NAMALWA (cell line): ENCODE measurements at regions not wholly inside any gene's neighbourhood (a gene's known extent, or its start where the extent isn't known, plus 50 kb on each side); places are given as distances from the start of the nearest gene placed in this dataset.

Experiments
- DNase-seq: peaks from one replicate; pipeline ENCODE4 v3.0.0-alpha.2; 2015; ENCODE audit warnings: low spot score

GRCh38 chr15:35771746-35772442 lies 225.9 kb upstream of the DPH6 start:
- DNase-seq: no peak

- DNase-seq: no peak
Observed at GRCh38 chr15:35774653-35775052, 228.7 kb upstream of the DPH6 start.

DNA sequence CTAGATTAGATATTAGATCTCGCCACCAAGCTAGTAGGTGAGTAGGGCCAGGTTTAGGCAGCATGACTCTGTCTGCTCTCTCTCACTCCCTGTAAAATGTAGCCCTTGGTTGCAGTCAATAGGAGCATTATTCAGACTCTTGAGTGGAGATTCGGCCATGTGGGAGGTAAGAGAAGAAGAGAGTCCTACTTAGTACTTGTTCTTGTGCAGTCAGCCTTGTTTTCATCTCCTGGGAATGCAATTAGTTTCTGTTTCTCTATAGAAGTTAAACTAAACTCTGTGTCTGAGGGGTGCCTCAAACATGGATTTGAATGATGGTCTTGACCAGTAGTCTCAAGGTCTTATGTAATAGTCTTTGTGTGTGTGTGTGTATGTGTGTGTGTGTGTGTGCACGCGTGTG lies 229.5 kb upstream of the DPH6 start:
- no peak for DNase-seq

GRCh38 chr15:35777061-35777460 lies 231.1 kb upstream of the DPH6 start:
- no peak for DNase-seq

GRCh38 chr15:35783203-35783602 lies 237.2 kb upstream of the DPH6 start:
- no peak for DNase-seq

DNA sequence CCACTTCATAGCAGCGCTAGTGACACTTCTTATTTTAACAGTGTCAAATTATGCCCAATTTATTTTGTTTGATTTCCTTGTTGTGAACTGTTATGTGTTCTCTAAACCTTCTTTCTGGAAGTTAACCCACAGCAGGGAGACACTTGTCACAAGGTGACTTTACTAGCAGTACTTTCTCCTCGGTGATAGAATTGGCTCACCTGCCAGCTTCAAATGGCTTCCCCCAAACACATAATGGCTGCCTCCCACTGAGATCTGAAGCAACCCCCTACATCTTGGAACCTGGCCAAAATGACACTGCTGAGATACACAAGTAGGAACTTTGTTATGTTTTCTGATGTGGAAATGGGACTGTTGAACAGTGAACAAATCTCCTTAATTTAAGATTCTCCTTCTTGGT lies 238.8 kb upstream of the DPH6 start:
- DNase-seq: peak; percentile 2

DNA sequence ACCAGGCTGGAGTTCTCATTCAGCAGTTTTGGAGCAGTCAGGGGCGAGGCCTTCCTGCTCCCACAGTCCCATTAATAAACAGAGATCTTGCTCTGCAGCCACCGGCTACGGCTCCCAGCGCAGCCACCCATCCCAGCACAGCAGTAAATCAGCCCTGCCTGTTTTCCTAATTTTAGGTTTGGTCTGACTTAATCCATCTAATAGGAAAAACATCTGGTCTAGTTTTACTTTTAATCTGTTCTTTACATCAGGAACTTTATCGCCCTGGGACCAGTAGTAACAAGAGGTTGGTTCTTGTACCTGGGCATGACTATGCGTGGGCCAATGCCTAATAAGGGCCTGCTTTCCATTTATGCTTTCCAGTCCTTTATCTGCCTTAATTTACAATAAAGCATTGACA lies 264.0 kb upstream of the DPH6 start:
- DNase-seq: no peak

GRCh38 chr15:35813573-35813972 lies 267.6 kb upstream of the DPH6 start:
- DNase-seq: no peak

DNA sequence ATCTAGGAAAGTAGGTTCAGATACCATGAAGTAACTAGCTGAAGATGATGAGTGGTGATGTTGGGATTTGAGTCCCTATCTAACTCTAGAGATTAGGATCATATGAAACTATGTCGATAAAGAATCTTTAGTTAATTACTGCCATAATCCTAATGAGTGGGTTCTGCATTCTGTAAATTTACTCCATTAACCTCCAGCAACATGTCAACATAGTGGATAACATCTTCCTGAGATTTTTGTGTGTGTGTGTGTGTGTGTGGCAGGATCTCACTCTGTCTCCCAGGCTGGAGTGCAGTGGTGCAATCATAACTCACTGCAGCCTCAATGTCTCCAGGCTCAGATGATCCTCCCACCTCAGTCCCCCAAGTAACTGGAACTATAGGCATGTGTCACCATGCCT lies 272.9 kb upstream of the DPH6 start:
- DNase-seq: no peak

- no peak for DNase-seq
Observed at GRCh38 chr15:35822153-35822552, 276.2 kb upstream of the DPH6 start.

DNA sequence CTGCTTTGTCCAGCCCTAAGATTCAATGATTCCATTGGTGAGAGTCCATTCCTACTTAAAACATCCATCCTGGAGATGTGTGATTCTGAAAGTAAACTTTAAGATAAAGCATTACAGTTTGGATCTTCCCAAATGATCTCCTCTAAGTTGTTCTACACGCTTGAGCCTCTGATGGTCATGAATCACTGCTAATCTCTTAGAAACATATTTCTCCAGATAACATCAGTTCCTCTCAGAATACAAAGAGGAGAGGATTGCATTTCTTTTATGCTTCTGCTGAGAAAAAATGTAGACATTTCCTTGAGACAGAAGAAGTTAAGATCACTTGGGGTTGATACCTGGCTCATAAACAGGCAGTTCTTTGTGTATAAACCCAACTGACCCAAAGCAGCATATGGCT lies 281.2 kb upstream of the DPH6 start:
- no peak for DNase-seq

- DNase-seq: no peak
Observed at GRCh38 chr15:35827911-35828310, 281.9 kb upstream of the DPH6 start.

GRCh38 chr15:35833581-35833980 lies 287.6 kb upstream of the DPH6 start:
- no peak for DNase-seq

- DNase-seq: no peak
Observed at GRCh38 chr15:35834216-35834830, 288.4 kb upstream of the DPH6 start.

DNA sequence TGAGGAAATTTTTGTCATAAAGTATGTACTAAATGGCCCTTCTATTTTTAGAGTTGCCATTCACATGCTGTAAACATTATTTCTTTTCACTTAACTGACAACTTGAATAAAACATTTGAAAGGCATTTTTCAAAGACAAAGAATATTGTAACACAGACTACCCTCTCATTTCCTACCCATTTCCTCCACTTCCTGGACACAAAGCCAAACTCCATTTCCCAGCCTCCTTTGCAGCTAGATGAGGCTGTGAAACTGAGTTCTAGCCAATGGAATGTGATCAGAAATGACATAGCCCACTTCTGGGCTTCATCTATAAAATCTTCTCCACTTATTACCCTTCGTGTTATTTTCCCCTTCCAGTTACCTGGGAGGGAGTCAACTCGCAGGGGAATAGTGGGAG lies 288.9 kb upstream of the DPH6 start:
- peak; percentile 5 for DNase-seq

DNA sequence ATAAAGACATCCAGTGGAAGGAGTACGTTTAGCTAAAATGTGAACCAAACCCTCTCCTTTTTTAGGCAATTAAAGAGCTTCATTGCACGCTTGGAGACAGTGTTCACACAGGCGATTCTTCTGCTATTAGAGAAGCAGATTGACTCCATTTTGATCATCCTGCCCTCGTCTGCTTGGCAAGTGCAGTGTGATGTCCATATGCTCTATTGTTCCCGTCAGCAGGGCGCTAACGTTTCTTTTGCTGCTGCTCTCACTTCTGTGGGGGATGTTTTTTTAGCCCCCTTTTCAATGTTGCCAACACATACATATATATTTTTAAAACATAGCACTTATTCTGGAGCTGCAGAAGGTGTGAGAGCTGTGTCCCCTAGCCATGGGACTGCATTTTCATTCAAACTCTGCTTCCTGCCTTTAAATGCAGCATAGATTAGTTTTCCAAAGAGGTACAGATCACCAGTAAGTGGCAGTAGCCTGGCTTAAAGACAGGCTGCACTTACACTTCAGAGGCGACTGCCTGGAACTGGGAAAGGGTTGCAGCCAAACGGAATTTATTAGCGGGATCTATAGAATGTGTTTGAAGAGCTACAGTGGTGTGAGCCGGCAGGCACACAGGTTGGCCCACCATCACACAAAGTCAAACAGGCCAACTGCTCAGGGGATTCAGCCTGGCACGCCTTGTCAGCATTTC lies 292.6 kb upstream of the DPH6 start:
- DNase-seq: no peak

GRCh38 chr15:35842631-35843030 lies 296.7 kb upstream of the DPH6 start:
- no peak for DNase-seq

- no peak for DNase-seq
Observed at GRCh38 chr15:35843498-35843897, 297.5 kb upstream of the DPH6 start.

DNA sequence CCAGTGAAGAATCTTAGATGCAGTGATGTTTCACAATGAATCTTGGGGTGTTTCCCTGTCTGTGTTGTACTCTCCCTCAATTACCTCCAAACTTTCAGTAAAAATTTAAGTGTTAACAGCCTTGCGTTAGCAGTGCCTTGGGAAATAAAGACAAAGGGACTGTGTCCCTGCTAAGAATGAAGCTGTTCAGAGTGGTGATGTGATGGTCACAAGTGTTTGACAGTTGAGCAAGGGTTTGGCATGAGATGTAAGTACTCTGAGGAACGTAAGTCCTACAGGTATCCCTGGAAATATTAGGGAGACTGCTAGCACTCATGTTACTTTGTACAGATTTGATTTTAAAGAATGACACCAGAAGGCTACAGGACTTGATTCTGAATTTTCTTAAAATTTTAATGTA lies 304.3 kb upstream of the DPH6 start:
- DNase-seq: no peak

DNA sequence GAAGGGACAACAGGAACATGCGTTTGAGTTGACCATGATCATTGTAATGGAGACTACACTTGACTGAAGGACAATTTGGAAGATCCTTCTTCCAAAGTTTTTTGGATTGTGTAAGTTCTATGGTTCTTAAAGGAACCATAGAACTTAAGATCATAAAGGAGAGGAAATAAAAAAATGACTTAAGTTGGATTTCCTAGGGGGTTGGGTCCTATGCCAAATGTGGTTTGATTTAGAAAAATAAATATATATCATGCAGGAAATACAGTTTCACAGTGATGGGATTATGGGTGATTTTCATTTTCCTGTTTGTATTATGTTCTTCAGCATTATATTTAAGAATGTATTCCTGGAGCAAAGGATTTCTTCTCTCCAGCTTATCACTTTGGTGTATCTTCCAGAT lies 305.5 kb upstream of the DPH6 start:
- DNase-seq: no peak

DNA sequence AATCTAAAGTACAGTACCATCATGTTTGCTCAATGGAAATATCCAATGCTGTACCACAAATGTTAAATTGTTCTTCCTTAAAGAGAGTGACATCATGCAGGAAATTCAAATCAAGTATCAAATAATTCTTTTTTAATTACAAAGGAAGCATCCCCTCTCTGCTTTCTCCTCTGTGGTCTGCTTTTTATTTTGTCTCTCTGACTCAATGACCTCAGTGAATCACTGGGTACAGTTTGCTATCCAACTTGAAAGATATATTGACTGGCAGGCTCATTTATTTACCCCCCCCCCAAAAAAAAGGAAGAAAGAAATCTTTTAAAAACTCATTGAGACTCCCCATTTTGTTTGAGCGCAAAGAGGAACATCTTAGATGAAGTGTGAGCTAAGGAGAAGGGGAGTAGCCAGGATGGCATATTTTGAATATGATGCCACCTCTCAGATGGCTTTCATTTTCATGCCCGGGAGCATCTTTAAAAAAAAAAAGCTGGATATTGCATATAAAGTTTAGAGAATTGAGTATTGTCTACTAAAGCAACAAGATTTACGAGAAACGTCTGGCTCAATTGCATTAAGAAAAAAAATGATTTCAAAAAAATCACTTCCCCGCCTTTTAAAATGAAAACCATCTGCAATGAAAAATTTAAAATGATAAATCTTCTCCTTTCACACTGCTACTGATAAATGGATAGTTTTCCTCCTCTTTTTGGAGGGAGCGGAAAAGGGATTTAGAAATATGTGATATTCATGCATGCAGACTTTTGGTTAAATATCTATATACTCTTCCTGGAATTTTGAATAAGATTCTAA lies 307.1 kb upstream of the DPH6 start:
- DNase-seq: no peak

DNA sequence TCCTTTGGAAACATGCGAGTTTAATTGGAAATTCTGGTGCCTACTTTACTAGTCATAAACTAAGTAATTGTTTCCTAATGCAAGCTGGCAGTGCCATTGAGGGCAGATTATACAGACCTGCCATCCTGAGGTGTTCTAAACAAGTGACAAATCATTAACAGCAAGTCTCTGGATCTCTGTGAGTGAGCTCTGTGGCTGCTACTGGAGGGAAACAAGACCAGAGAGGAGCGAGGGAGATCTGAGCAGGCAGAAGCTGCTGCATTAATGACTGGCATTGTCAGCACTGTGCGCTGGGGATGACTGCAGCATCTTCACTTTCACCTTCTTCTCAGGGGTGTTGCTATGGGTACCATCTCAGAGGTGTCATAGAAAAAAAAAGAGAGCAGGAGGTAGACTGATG lies 308.4 kb upstream of the DPH6 start:
- no peak for DNase-seq
